Epithelial cell of prostate (primary cell): ENCODE measurements at regions not wholly inside any gene's neighbourhood (a gene's known extent, or its start where the extent isn't known, plus 50 kb on each side); places are given as distances from the start of the nearest gene placed in this dataset.
"Not testable (repeated sequence)": the region's sequence is repeated elsewhere in the genome, so short reads cannot be mapped to it uniquely, and the experiment has no call there.

Experiments used
- DNase-seq: peaks from one replicate; pipeline ENCODE4 v3.0.0-alpha.2; 2011; ENCODE audit warnings: low read depth, low spot score
- H3K27ac ChIP-seq: fragments of 450-650 bp; 2 replicates; pipeline ENCODE4 v1.5.1; 2017; ENCODE audit warnings: mild to moderate bottlenecking

- no peak overlapping the region for H3K27ac ChIP-seq
- DNase-seq, result no peak
These were observed 148.9 kb upstream of the SP4 start for GRCh38 chr7:21278944-21279343.

- H3K27ac ChIP-seq, result no peak overlapping the region
- no peak for DNase-seq
These were observed 146.7 kb upstream of the SP4 start for GRCh38 chr7:21281193-21281592.

GRCh38 chr7:21293771-21294170 is 134.1 kb upstream of the SP4 start:
- no peak overlapping the region for H3K27ac ChIP-seq
- no peak for DNase-seq

- no peak for DNase-seq
- no peak overlapping the region for H3K27ac ChIP-seq
These were observed 128.1 kb upstream of the SP4 start for GRCh38 chr7:21299766-21300165.

GRCh38 chr7:21300692-21301091 is 127.2 kb upstream of the SP4 start:
- H3K27ac ChIP-seq, result no peak overlapping the region
- no peak for DNase-seq

- H3K27ac ChIP-seq, result no peak overlapping the region
- DNase-seq, result no peak
These were observed 123.0 kb upstream of the SP4 start for GRCh38 chr7:21304808-21305375.

GRCh38 chr7:21305455-21306235 is 122.2 kb upstream of the SP4 start:
- peak; percentile 10 for DNase-seq
- no peak overlapping the region for H3K27ac ChIP-seq

GRCh38 chr7:21314954-21315353 is 112.9 kb upstream of the SP4 start:
- H3K27ac ChIP-seq, result no peak overlapping the region
- no peak for DNase-seq

- peak overlapping the region; percentile 57 for H3K27ac ChIP-seq
- DNase-seq, result peak; percentile 10
These were observed 109.6 kb upstream of the SP4 start for GRCh38 chr7:21317966-21318915.

- DNase-seq, result no peak
- H3K27ac ChIP-seq, result peak overlapping the region; percentile 57
These were observed 109.0 kb upstream of the SP4 start for GRCh38 chr7:21318916-21319270.

GRCh38 chr7:21326241-21326640 is 101.6 kb upstream of the SP4 start:
- no peak overlapping the region for H3K27ac ChIP-seq
- DNase-seq, result no peak

- DNase-seq, result no peak
- no peak overlapping the region for H3K27ac ChIP-seq
These were observed 101.0 kb upstream of the SP4 start for GRCh38 chr7:21326921-21327320.

GRCh38 chr7:21327422-21328409 is 100.2 kb upstream of the SP4 start:
- H3K27ac ChIP-seq, result no peak overlapping the region
- no peak for DNase-seq

- no peak for DNase-seq
- no peak overlapping the region for H3K27ac ChIP-seq
These were observed 97.3 kb upstream of the SP4 start for GRCh38 chr7:21330462-21331178.

GRCh38 chr7:21334906-21335305 is 93.0 kb upstream of the SP4 start:
- H3K27ac ChIP-seq, result no peak overlapping the region
- no peak for DNase-seq

GRCh38 chr7:21336743-21337142 is 91.1 kb upstream of the SP4 start:
- DNase-seq, result no peak
- no peak overlapping the region for H3K27ac ChIP-seq

GRCh38 chr7:21338728-21339164 is 89.1 kb upstream of the SP4 start:
- H3K27ac ChIP-seq, result no peak overlapping the region
- no peak for DNase-seq

GRCh38 chr7:21344900-21345299 is 83.0 kb upstream of the SP4 start:
- DNase-seq, H3K27ac ChIP-seq: not testable (repeated sequence)

- no peak overlapping the region for H3K27ac ChIP-seq
- no peak for DNase-seq
These were observed 82.5 kb upstream of the SP4 start for GRCh38 chr7:21345361-21345760.
